ENCODE measurements at regions not wholly inside any gene's neighbourhood (a gene's known extent, or its start where the extent isn't known, plus 50 kb on each side); places are given as distances from the start of the nearest gene placed in this dataset.

DNA sequence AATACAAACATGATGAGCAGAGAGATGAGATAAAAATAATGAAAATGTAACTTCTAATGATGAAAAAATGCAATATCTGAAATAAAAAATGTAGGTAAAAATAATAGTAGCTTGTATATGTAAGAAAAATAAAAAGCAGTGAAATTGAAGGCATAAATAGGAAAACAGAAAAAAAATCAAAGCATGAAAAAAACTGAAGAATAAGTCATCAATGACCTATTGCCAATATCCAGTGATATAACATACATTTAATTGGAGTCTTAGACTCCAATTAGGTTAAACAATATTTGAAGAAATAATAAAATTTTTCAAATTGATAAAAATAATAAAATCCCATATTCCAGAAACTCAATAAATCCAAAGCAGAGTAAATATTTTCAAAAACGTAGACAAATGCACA, 114.0 kb upstream of the HDGFL1 start:
- no peak for TF ChIP-seq EP300 (IDR thresholded peaks at IDR 0.05; ENCODE audit: borderline replicate concordance)
- no peak for TF ChIP-seq CREB1 (IDR thresholded peaks at IDR 0.05; ENCODE audit: low read depth)
- TF ChIP-seq, protein P1, sequence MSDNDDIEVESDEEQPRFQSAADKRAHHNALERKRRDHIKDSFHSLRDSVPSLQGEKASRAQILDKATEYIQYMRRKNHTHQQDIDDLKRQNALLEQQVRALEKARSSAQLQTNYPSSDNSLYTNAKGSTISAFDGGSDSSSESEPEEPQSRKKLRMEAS (IDR thresholded peaks at IDR 0.05): no peak
- no peak for TF ChIP-seq EGR1 (IDR thresholded peaks at IDR 0.05)
- no peak for TF ChIP-seq NFIC (IDR thresholded peaks at IDR 0.05)
- TF ChIP-seq, protein P2, sequence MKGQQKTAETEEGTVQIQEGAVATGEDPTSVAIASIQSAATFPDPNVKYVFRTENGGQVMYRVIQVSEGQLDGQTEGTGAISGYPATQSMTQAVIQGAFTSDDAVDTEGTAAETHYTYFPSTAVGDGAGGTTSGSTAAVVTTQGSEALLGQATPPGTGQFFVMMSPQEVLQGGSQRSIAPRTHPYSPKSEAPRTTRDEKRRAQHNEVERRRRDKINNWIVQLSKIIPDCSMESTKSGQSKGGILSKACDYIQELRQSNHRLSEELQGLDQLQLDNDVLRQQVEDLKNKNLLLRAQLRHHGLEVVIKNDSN (IDR thresholded peaks at IDR 0.05): no peak
- TF ChIP-seq ZBTB7A (IDR thresholded peaks at IDR 0.05; ENCODE audit: low read depth): no peak
- TF ChIP-seq TEAD4 (IDR thresholded peaks at IDR 0.05): no peak
- no peak for TF ChIP-seq YY1 (IDR thresholded peaks at IDR 0.05; ENCODE audit: low read depth)
- no peak for TF ChIP-seq FOXM1 (IDR thresholded peaks at IDR 0.05; ENCODE audit: borderline replicate concordance, low read depth)

DNA sequence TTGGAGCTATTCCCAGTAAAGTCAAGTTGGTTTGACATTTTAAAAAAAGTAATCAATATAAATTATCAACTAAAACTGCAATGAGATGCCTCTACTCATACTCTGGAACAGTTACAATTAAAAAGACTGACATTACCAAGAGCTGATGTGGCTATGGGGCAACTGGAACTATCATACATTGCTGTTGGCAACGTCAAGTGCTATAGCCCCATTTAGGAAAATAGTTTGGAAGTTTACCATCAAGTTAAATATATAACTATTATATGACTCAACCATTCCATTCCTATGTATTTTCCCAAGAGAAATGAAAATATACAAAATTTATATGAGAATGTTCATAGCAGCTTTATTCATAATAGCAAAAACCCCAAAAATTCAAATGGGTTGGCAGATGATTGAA, 111.4 kb upstream of the HDGFL1 start:
- TF ChIP-seq TCF12 (IDR thresholded peaks at IDR 0.05; ENCODE audit: low read depth): no peak
- TF ChIP-seq, protein P2 (IDR thresholded peaks at IDR 0.05): no peak
- TF ChIP-seq, protein P1 (IDR thresholded peaks at IDR 0.05): no peak
- TF ChIP-seq CREB1 (IDR thresholded peaks at IDR 0.05; ENCODE audit: low read depth): no peak
- no peak for TF ChIP-seq FOXM1 (IDR thresholded peaks at IDR 0.05; ENCODE audit: borderline replicate concordance, low read depth)
- TF ChIP-seq TEAD4 (IDR thresholded peaks at IDR 0.05): no peak
- TF ChIP-seq NFIC (IDR thresholded peaks at IDR 0.05): no peak
- no peak for TF ChIP-seq CEBPB (IDR thresholded peaks at IDR 0.05)
- TF ChIP-seq, protein P3, sequence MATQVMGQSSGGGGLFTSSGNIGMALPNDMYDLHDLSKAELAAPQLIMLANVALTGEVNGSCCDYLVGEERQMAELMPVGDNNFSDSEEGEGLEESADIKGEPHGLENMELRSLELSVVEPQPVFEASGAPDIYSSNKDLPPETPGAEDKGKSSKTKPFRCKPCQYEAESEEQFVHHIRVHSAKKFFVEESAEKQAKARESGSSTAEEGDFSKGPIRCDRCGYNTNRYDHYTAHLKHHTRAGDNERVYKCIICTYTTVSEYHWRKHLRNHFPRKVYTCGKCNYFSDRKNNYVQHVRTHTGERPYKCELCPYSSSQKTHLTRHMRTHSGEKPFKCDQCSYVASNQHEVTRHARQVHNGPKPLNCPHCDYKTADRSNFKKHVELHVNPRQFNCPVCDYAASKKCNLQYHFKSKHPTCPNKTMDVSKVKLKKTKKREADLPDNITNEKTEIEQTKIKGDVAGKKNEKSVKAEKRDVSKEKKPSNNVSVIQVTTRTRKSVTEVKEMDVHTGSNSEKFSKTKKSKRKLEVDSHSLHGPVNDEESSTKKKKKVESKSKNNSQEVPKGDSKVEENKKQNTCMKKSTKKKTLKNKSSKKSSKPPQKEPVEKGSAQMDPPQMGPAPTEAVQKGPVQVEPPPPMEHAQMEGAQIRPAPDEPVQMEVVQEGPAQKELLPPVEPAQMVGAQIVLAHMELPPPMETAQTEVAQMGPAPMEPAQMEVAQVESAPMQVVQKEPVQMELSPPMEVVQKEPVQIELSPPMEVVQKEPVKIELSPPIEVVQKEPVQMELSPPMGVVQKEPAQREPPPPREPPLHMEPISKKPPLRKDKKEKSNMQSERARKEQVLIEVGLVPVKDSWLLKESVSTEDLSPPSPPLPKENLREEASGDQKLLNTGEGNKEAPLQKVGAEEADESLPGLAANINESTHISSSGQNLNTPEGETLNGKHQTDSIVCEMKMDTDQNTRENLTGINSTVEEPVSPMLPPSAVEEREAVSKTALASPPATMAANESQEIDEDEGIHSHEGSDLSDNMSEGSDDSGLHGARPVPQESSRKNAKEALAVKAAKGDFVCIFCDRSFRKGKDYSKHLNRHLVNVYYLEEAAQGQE (IDR thresholded peaks at IDR 0.05; ENCODE audit: low read depth): no peak

DNA sequence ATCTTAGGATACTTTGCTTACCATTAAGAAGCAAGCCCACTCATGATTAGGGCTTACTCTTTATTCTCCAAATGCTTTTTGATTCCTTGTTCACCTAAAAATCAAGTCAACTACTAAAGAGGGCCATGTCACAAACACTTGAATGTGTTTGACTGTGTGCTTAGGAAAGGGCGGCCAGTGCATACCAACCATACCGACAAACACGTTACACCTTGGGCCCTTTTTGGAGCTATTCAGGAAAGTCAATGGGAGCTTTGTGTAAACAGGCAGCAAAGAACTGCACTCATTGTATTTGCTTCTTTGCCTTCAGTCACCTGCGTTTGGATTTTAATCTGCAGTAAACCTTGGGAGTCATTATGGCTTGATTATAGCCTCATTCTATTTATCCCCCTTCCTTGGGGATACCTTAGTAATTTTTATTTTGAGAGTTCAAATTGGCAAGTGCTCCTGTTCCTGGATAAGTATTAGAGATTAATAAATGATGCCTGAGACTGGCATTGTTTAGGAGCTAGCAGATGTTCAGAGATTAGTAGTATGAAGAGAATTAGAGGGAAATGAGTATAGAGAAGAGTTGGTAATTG, 102.6 kb upstream of the HDGFL1 start:
- TF ChIP-seq, protein P3 (IDR thresholded peaks at IDR 0.05; ENCODE audit: low read depth): no peak
- no peak for TF ChIP-seq EP300 (IDR thresholded peaks at IDR 0.05; ENCODE audit: borderline replicate concordance)
- TF ChIP-seq, protein P1 (IDR thresholded peaks at IDR 0.05): no peak
- no peak for TF ChIP-seq TCF12 (IDR thresholded peaks at IDR 0.05; ENCODE audit: low read depth)
- no peak for TF ChIP-seq TEAD4 (IDR thresholded peaks at IDR 0.05)
- no peak for TF ChIP-seq CEBPB (IDR thresholded peaks at IDR 0.05)
- TF ChIP-seq YY1 (IDR thresholded peaks at IDR 0.05; ENCODE audit: low read depth): no peak
- no peak for TF ChIP-seq RAD21 (IDR thresholded peaks at IDR 0.05; ENCODE audit: low read depth)
- no peak for TF ChIP-seq NFIC (IDR thresholded peaks at IDR 0.05)
- no peak for TF ChIP-seq FOXM1 (IDR thresholded peaks at IDR 0.05; ENCODE audit: borderline replicate concordance, low read depth)
- no peak for TF ChIP-seq TAF1 (IDR thresholded peaks at IDR 0.05; ENCODE audit: low read depth)
- TF ChIP-seq CREB1 (IDR thresholded peaks at IDR 0.05; ENCODE audit: low read depth): no peak
- TF ChIP-seq ZBTB7A (IDR thresholded peaks at IDR 0.05; ENCODE audit: low read depth): no peak

DNA sequence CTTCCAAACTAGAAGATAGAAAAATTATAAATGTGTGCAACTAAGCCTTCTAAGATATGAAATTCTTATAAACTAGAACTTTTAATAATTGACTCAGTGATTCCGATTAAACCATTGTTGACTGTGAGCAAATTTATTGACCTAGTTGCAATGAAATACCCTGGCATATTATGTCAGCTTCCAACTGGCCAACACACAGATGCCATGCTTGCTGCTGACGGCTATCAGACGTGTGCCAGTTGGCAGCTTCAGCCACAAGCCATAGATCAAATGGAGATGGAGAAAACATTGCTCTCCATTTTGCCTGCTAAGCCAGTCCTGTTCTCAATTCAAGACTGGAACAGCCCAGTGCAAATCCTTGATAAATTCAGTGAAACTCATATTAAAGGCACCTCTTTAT, 101.7 kb upstream of the HDGFL1 start:
- TF ChIP-seq CEBPB (IDR thresholded peaks at IDR 0.05) (no peak), FOXM1 (IDR thresholded peaks at IDR 0.05; ENCODE audit: borderline replicate concordance, low read depth) (no peak), YY1 (IDR thresholded peaks at IDR 0.05; ENCODE audit: low read depth) (no peak), EGR1 (IDR thresholded peaks at IDR 0.05) (no peak), CREB1 (IDR thresholded peaks at IDR 0.05; ENCODE audit: low read depth) (no peak), TCF12 (IDR thresholded peaks at IDR 0.05; ENCODE audit: low read depth) (no peak)
- TF ChIP-seq, protein P3 (IDR thresholded peaks at IDR 0.05; ENCODE audit: low read depth): no peak

Measured in Ishikawa (cell line).